HG02588 (cell line): ENCODE measurements at regions not wholly inside any gene's neighbourhood (a gene's known extent, or its start where the extent isn't known, plus 50 kb on each side); places are given as distances from the start of the nearest gene placed in this dataset.
"Not testable (repeated sequence)": the region's sequence is repeated elsewhere in the genome, so short reads cannot be mapped to it uniquely, and the experiment has no call there.

Experiments used
- ATAC-seq: cut with Tn5 transposase; IDR thresholded peaks from one replicate; pipeline ENCODE4 v1.9.1; 2021; ENCODE audit warnings: mild to moderate bottlenecking, moderate library complexity; ENCODE audit not compliant: unreplicated experiment

- no peak for ATAC-seq
Observed at GRCh38 chrX:87924619-87925018, 407.0 kb downstream of the KLHL4 start.

- no peak for ATAC-seq
Observed at GRCh38 chrX:87941841-87942240, 424.2 kb downstream of the KLHL4 start.

- no peak for ATAC-seq
Observed at GRCh38 chrX:87961471-87961870, 443.9 kb downstream of the KLHL4 start.

GRCh38 chrX:87968118-87968517 is 450.5 kb downstream of the KLHL4 start:
- ATAC-seq = no peak

- not testable (repeated sequence) for ATAC-seq
Observed at GRCh38 chrX:87972121-87972520, 454.5 kb downstream of the KLHL4 start.

GRCh38 chrX:87975365-87975764 is 457.8 kb downstream of the KLHL4 start:
- ATAC-seq = no peak

GRCh38 chrX:88007873-88008272 is 490.3 kb downstream of the KLHL4 start:
- not testable (repeated sequence) for ATAC-seq

- no peak for ATAC-seq
Observed at GRCh38 chrX:88024022-88024421, 506.4 kb downstream of the KLHL4 start.

GRCh38 chrX:88072339-88073030 is 554.9 kb downstream of the KLHL4 start:
- ATAC-seq = no peak

GRCh38 chrX:88101968-88102367 is 584.4 kb downstream of the KLHL4 start:
- no peak for ATAC-seq

GRCh38 chrX:88135735-88136134 is 611.3 kb upstream of the CPXCR1 start:
- ATAC-seq = no peak

GRCh38 chrX:88136328-88136727 is 610.7 kb upstream of the CPXCR1 start:
- ATAC-seq = no peak

- no peak for ATAC-seq
Observed at GRCh38 chrX:88146577-88146976, 600.4 kb upstream of the CPXCR1 start.

- ATAC-seq = no peak
Observed at GRCh38 chrX:88170553-88170952, 576.5 kb upstream of the CPXCR1 start.

- ATAC-seq = not testable (repeated sequence)
Observed at GRCh38 chrX:88173932-88174440, 573.0 kb upstream of the CPXCR1 start.

GRCh38 chrX:88202149-88202548 is 544.9 kb upstream of the CPXCR1 start:
- ATAC-seq = no peak

- no peak for ATAC-seq
Observed at GRCh38 chrX:88244066-88244465, 503.0 kb upstream of the CPXCR1 start.

GRCh38 chrX:88284844-88285243 is 462.2 kb upstream of the CPXCR1 start:
- ATAC-seq = no peak

- ATAC-seq = not testable (repeated sequence)
Observed at GRCh38 chrX:88313972-88314371, 433.1 kb upstream of the CPXCR1 start.

GRCh38 chrX:88325634-88326033 is 421.4 kb upstream of the CPXCR1 start:
- no peak for ATAC-seq

- ATAC-seq = no peak
Observed at GRCh38 chrX:88355252-88355651, 391.8 kb upstream of the CPXCR1 start.

GRCh38 chrX:88366314-88366713 is 380.7 kb upstream of the CPXCR1 start:
- ATAC-seq = no peak

- no peak for ATAC-seq
Observed at GRCh38 chrX:88378406-88378805, 368.6 kb upstream of the CPXCR1 start.
